H9 (cell line): ENCODE measurements at regions not wholly inside any gene's neighbourhood (a gene's known extent, or its start where the extent isn't known, plus 50 kb on each side); places are given as distances from the start of the nearest gene placed in this dataset.

Source experiments
- DNase-seq: peaks from one replicate; pipeline ENCODE4 v3.0.0-alpha.2; 2017
- H2AFZ ChIP-seq: one replicate; pipeline ENCODE4 v1.6.1; 2013; ENCODE audit warnings: mild to moderate bottlenecking, low read length, control low read depth, moderate library complexity
- H2AK5ac ChIP-seq: 2 replicates; pipeline ENCODE4 v1.6.1; 2013; ENCODE audit warnings: low read length, control low read depth, mixed read lengths; ENCODE audit not compliant: insufficient read length
- H2BK120ac ChIP-seq: one replicate; pipeline ENCODE4 v1.6.1; 2013; ENCODE audit warnings: low read depth, mild to moderate bottlenecking, low read length, control low read depth, inconsistent platforms; ENCODE audit not compliant: poor library complexity, severe bottlenecking
- H2BK12ac ChIP-seq: 2 replicates; pipeline ENCODE4 v1.6.1; 2013; ENCODE audit warnings: low read length, control low read depth, mixed read lengths, low read depth; ENCODE audit not compliant: insufficient read length
- H2BK15ac ChIP-seq: 2 replicates; pipeline ENCODE4 v1.6.1; 2013; ENCODE audit warnings: low read depth, low read length, control low read depth
- H2BK20ac ChIP-seq: one replicate; pipeline ENCODE4 v1.6.1; 2013; ENCODE audit warnings: low read depth, mild to moderate bottlenecking, low read length, control low read depth, inconsistent platforms; ENCODE audit not compliant: poor library complexity, severe bottlenecking
- H2BK5ac ChIP-seq: 2 replicates; pipeline ENCODE4 v1.6.1; 2013; ENCODE audit warnings: low read length, control low read depth, mixed read lengths; ENCODE audit not compliant: insufficient read length
- H3K14ac ChIP-seq: 2 replicates; pipeline ENCODE4 v1.6.1; 2013; ENCODE audit warnings: low read length, control low read depth; ENCODE audit not compliant: insufficient read depth
- H3K18ac ChIP-seq: 2 replicates; pipeline ENCODE4 v1.6.1; 2013; ENCODE audit warnings: low read depth, mild to moderate bottlenecking, mixed read lengths, low read length, control low read depth; ENCODE audit not compliant: insufficient read length
- H3K23ac ChIP-seq: 2 replicates; pipeline ENCODE4 v1.6.1; 2013; ENCODE audit warnings: low read length, control low read depth, mixed read lengths, low read depth; ENCODE audit not compliant: insufficient read length
- H3K23me2 ChIP-seq: 2 replicates; pipeline ENCODE4 v1.6.1; 2013; ENCODE audit warnings: low read depth, mild to moderate bottlenecking, mixed read lengths, low read length, control low read depth; ENCODE audit not compliant: insufficient read length, poor library complexity, severe bottlenecking
- H3K27ac ChIP-seq: 2 replicates; pipeline ENCODE4 v1.5.1; 2013; ENCODE audit warnings: low read length, control low read depth, mixed read lengths, low read depth; ENCODE audit not compliant: insufficient read length
- H3K27me3 ChIP-seq: 2 replicates; pipeline ENCODE4 v1.6.1; 2013; ENCODE audit warnings: low read length, control low read depth, inconsistent platforms; ENCODE audit not compliant: insufficient read depth
- H3K4ac ChIP-seq: 2 replicates; pipeline ENCODE4 v1.6.1; 2013; ENCODE audit warnings: low read depth, mild to moderate bottlenecking, control low read depth, inconsistent platforms, low read length, moderate library complexity
- H3K4me1 ChIP-seq: 2 replicates; pipeline ENCODE4 v1.6.1; 2013; ENCODE audit warnings: low read length, control low read depth, inconsistent platforms; ENCODE audit not compliant: insufficient read depth
- H3K4me2 ChIP-seq: 2 replicates; pipeline ENCODE4 v1.6.1; 2013; ENCODE audit warnings: low read length, control low read depth, mixed read lengths; ENCODE audit not compliant: insufficient read length, insufficient read depth
- H3K56ac ChIP-seq: 2 replicates; pipeline ENCODE4 v1.6.1; 2013; ENCODE audit warnings: low read depth, mild to moderate bottlenecking, mixed read lengths, low read length, control low read depth; ENCODE audit not compliant: insufficient read length
- H3K79me1 ChIP-seq: 2 replicates; pipeline ENCODE4 v1.6.1; 2013; ENCODE audit warnings: low read depth, mild to moderate bottlenecking, moderate library complexity, low read length, control low read depth, inconsistent platforms; ENCODE audit not compliant: insufficient read depth, poor library complexity, severe bottlenecking
- H3K79me2 ChIP-seq: 2 replicates; pipeline ENCODE4 v1.6.1; 2013; ENCODE audit warnings: low read length, control low read depth, inconsistent platforms; ENCODE audit not compliant: insufficient read depth
- H3K9ac ChIP-seq: 2 replicates; pipeline ENCODE4 v1.6.1; 2013; ENCODE audit warnings: low read length, control low read depth, mixed read lengths; ENCODE audit not compliant: insufficient read length; ENCODE audit errors: extremely low read depth
- H3K9me3 ChIP-seq: one replicate; pipeline ENCODE4 v1.6.1; 2013; ENCODE audit warnings: low read depth, low read length, inconsistent platforms; ENCODE audit not compliant: control insufficient read depth
- H3T11ph ChIP-seq: one replicate; pipeline ENCODE4 v1.6.1; 2013; ENCODE audit warnings: mild to moderate bottlenecking, low read length, control low read depth, inconsistent platforms
- H4K20me1 ChIP-seq: one replicate; pipeline ENCODE4 v1.6.1; 2013; ENCODE audit not compliant: control insufficient read depth, insufficient read length, insufficient read depth
- H4K5ac ChIP-seq: 2 replicates; pipeline ENCODE4 v1.6.1; 2013; ENCODE audit warnings: low read depth, mild to moderate bottlenecking, mixed read lengths, low read length, control low read depth; ENCODE audit not compliant: insufficient read length
- H4K8ac ChIP-seq: replicated peaks from 2 replicates; pipeline ENCODE4 v1.6.1; 2013; ENCODE audit warnings: low read length, control low read depth, mixed read lengths, low read depth; ENCODE audit not compliant: insufficient read length
- H4K91ac ChIP-seq: 2 replicates; pipeline ENCODE4 v1.6.1; 2013; ENCODE audit warnings: low read depth, mild to moderate bottlenecking, moderate library complexity, mixed read lengths, low read length, control low read depth; ENCODE audit not compliant: insufficient read length
- H3K27ac Mint-ChIP-seq, 3 experiments: 2 replicates in 2 of 3; 3 replicates in 1 of 3; pipeline ENCODE4 v1.8.0; 2020 to 2021; ENCODE audit warnings: mixed read lengths in 3 of 3, mild to moderate bottlenecking in 1 of 3, moderate library complexity in 1 of 3
- H3K27me3 Mint-ChIP-seq: 2 replicates; pipeline ENCODE4 v1.8.0; 2021; ENCODE audit warnings: low read depth, mild to moderate bottlenecking, moderate library complexity, mixed read lengths
- H3K36me3 Mint-ChIP-seq, 3 experiments: 2 replicates in 2 of 3; 3 replicates in 1 of 3; pipeline ENCODE4 v1.8.0; 2020 to 2021; ENCODE audit warnings: low read depth in 3 of 3, mixed read lengths in 3 of 3; ENCODE audit not compliant: insufficient read depth in 1 of 3
- H3K4me1 Mint-ChIP-seq, 2 experiments: 2 replicates each; pipeline ENCODE4 v1.8.0; 2020; ENCODE audit warnings: mixed read lengths in 2 of 2
- H3K4me3 Mint-ChIP-seq, 2 experiments: 2 replicates in 1 of 2; 3 replicates in 1 of 2; pipeline ENCODE4 v1.8.0; 2020 to 2021; ENCODE audit warnings: mild to moderate bottlenecking in 2 of 2, mixed read lengths in 2 of 2, moderate library complexity in 1 of 2
- H3K9me3 Mint-ChIP-seq, 2 experiments: 2 replicates in 1 of 2; 3 replicates in 1 of 2; pipeline ENCODE4 v1.8.0; 2020; ENCODE audit warnings: mild to moderate bottlenecking in 2 of 2, mixed read lengths in 2 of 2, moderate library complexity in 1 of 2
- WGBS: extraction: QIAGEN DNeasy Blood & Tissue Kit; methylation state at CpG from one replicate; pipeline ENCODE4 v1.1.7; 2013; ENCODE audit warnings: missing lambda C conversion rate, low lambda C conversion rate, mixed read lengths; ENCODE audit not compliant: insufficient read length; ENCODE audit errors: extremely low coverage; 5-methylcytosine and 5-hydroxymethylcytosine counted together
- TF ChIP-seq, protein P1 (sequence below): fragments of 200-600 bp; sonication (generic); conservative IDR thresholded peaks from 3 replicates; pipeline ENCODE4 v1.8.0; 2021; ENCODE audit warnings: antibody characterized with exemption, mild to moderate bottlenecking

DNA sequence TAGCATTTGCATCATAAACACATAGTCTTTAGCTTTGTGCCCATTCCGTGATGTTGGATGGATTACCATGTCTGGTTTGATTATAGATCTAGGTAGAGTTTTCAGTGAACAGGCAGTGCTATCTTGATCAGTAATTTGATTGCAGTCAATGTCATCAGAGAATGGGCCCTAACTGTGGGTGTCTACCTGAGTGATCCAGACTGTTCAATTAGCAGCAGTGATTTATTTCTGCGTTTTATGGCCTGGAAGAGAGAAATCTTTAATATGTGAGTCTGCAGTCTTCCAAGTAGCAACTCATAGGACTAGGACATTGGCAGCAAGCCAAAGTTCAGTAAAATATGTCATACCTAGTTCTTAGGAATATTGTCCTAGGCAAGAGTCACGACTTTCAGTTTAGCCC is 80.3 kb downstream of the CASP12 start:
- TF ChIP-seq, protein P1, sequence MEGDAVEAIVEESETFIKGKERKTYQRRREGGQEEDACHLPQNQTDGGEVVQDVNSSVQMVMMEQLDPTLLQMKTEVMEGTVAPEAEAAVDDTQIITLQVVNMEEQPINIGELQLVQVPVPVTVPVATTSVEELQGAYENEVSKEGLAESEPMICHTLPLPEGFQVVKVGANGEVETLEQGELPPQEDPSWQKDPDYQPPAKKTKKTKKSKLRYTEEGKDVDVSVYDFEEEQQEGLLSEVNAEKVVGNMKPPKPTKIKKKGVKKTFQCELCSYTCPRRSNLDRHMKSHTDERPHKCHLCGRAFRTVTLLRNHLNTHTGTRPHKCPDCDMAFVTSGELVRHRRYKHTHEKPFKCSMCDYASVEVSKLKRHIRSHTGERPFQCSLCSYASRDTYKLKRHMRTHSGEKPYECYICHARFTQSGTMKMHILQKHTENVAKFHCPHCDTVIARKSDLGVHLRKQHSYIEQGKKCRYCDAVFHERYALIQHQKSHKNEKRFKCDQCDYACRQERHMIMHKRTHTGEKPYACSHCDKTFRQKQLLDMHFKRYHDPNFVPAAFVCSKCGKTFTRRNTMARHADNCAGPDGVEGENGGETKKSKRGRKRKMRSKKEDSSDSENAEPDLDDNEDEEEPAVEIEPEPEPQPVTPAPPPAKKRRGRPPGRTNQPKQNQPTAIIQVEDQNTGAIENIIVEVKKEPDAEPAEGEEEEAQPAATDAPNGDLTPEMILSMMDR: no peak
- no peak overlapping the region for H2AFZ ChIP-seq

More for the DNA sequence above, 80.3 kb downstream of the CASP12 start:
- Histone ChIP-seq H3K23me2 (no peaks in the 10 kb centered on the region), H4K91ac (no peak overlapping the region), H3K9ac (no peak overlapping the region), H3K4me1 (peaks cover 3% of the 10 kb centered on the region; the same call in 1 of the 2 replicates), H2BK5ac (no peak overlapping the region), H3K23ac (no peak overlapping the region), H3K4me2 (no peak overlapping the region), H3T11ph (no peak overlapping the region), H3K9me3 (no peaks in the 10 kb centered on the region), H3K27ac (no peak overlapping the region), H4K8ac (no peak overlapping the region), H3K79me1 (no peaks in the 10 kb centered on the region), H2BK12ac (no peak overlapping the region), H2BK15ac (no peak overlapping the region), H4K20me1 (no peaks in the 10 kb centered on the region), H3K14ac (no peak overlapping the region), H2AK5ac (no peak overlapping the region), H3K27me3 (no peaks in the 10 kb centered on the region), H2BK20ac (no peak overlapping the region), H3K4ac (no peak overlapping the region), H2BK120ac (no peak overlapping the region), H3K79me2 (no peaks in the 10 kb centered on the region), H3K18ac (no peak overlapping the region), H3K56ac (no peak overlapping the region), H4K5ac (no peak overlapping the region)
- Mint-ChIP-seq H3K27me3 (peaks cover 3% of the 10 kb centered on the region), H3K36me3 (peaks cover 0 to 4% (median 2%) of the 10 kb centered on the region in 3 experiments; a peak in 2 of 7 replicates), H3K4me3 (no peak overlapping the region), H3K9me3 (peaks cover 2 to 3% of the 10 kb centered on the region in 2 experiments; a peak in 2 of 5 replicates), H3K27ac (no peak overlapping the region), H3K4me1 (peaks cover 8 to 12% of the 10 kb centered on the region in 2 experiments)
- no CpG with 5 or more reads among the region's 3 CpGs for WGBS
- no peak for DNase-seq
